ENCODE measurements at regions not wholly inside any gene's neighbourhood (a gene's known extent, or its start where the extent isn't known, plus 50 kb on each side); places are given as distances from the start of the nearest gene placed in this dataset.
A peak's percentile ranks its signal among the peaks of the same experiment; 100 is the strongest.

DNA sequence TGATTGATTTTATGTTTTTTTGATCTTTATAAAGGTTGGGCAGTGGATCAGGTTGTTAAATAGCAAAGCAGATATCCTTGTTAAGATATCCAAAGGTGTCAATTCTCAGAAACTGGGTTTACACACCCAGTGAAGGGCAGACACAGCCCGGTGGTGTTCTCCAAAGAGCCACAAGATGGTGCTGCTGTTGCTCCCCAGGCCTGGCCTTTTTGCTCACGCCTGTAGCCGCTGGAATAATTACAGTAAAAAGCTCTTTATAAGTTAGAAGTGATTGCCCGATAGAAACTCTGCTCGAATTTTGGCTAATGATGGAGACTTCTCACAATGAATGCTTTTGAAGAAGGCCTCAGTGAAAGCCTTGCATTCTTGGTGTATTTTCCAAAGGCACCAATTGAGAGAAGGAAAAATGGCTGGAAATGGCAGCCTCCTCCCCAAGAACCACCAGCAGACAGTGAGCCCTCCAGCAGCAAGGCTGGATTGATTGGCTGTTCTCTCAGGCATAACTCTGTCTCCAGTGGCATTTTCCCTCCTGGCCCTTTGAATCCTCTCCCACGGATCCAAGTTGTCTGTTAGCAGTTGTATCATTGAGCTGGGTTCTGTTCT lies 120.5 kb upstream of the CHD6 start:
- TF ChIP-seq EGR1 (IDR thresholded peaks at IDR 0.05), result no peak
- TF ChIP-seq, protein P1, sequence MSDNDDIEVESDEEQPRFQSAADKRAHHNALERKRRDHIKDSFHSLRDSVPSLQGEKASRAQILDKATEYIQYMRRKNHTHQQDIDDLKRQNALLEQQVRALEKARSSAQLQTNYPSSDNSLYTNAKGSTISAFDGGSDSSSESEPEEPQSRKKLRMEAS (IDR thresholded peaks at IDR 0.05), result no peak
- no peak for TF ChIP-seq NFIC (IDR thresholded peaks at IDR 0.05)
- no peak for TF ChIP-seq CREB1 (IDR thresholded peaks at IDR 0.05; ENCODE audit: low read depth)
- TF ChIP-seq TEAD4 (IDR thresholded peaks at IDR 0.05), result no peak
- TF ChIP-seq RAD21 (IDR thresholded peaks at IDR 0.05; ENCODE audit: low read depth), result peak; percentile 81

DNA sequence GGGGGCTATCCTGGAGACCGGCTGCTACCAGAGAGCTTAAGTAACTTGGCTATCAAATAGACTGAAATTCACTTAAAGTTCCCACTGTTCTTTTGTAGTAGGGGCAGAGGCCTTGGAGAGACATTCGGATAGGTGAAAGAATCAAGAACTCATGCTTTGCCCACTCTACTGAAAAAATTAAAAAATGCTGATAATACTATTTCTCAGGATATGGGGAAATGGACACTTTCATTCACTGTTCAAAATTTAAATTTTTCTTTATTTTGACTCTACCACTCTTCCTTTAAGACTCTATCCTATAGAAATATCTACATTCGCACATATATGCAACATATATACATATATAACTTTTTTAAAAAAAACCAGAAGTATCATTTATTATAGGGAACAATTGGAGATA lies 117.8 kb upstream of the CHD6 start:
- TF ChIP-seq NFIC (IDR thresholded peaks at IDR 0.05) (no peak), ZBTB7A (IDR thresholded peaks at IDR 0.05; ENCODE audit: low read depth) (no peak), TAF1 (IDR thresholded peaks at IDR 0.05; ENCODE audit: low read depth) (no peak), YY1 (IDR thresholded peaks at IDR 0.05; ENCODE audit: low read depth) (no peak), EP300 (IDR thresholded peaks at IDR 0.05; ENCODE audit: borderline replicate concordance) (no peak), TCF12 (IDR thresholded peaks at IDR 0.05; ENCODE audit: low read depth) (no peak), CREB1 (IDR thresholded peaks at IDR 0.05; ENCODE audit: low read depth) (no peak), FOXM1 (IDR thresholded peaks at IDR 0.05; ENCODE audit: borderline replicate concordance, low read depth) (no peak)
- TF ChIP-seq, protein P2, sequence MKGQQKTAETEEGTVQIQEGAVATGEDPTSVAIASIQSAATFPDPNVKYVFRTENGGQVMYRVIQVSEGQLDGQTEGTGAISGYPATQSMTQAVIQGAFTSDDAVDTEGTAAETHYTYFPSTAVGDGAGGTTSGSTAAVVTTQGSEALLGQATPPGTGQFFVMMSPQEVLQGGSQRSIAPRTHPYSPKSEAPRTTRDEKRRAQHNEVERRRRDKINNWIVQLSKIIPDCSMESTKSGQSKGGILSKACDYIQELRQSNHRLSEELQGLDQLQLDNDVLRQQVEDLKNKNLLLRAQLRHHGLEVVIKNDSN (IDR thresholded peaks at IDR 0.05), result no peak

DNA sequence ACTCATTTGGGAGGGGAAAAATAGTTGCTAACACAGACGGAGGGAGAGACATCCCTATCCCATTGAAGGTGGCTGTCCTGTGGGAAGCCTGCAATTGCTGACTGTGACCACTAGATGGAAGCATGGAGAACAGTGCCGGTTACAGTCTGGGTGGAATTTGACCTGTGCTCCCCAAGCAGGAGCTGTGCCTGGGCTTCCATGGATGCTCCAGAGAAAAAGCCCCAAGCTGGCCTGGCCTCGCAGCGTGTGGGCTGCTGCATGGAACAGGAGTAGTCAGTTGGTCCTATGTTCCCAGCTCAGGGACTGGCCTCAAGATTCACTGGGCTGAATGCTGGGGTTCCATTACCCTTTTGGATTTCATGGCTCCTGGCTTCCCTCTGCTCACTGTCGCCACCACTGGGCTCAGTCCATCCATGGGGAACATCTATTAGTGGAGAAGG lies 116.3 kb upstream of the CHD6 start:
- no peak for TF ChIP-seq FOXM1 (IDR thresholded peaks at IDR 0.05; ENCODE audit: borderline replicate concordance, low read depth)
- no peak for TF ChIP-seq NFIC (IDR thresholded peaks at IDR 0.05)
- peak; percentile 40; the same call in 1 of the 2 replicates for TF ChIP-seq RAD21 (IDR thresholded peaks at IDR 0.05; ENCODE audit: low read depth)

DNA sequence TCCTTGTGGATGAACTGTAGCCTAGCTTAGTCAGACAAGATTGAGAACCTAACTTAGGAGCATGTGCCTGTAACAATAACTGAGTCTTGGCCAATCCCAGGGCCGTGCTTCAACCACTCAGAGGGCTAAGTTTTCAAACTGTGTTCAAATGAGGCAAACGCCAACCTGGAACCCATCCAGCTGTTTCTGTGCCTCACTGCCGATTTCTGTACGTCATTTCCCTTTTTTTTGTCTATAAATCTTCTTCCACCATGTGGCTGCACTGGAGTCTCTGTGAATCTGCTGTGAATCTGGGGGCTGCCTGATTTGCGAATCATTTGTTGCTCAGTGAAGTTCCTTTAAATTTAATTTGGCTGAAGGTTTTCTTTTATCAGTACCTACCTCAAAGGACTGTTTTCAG lies 115.0 kb upstream of the CHD6 start:
- TF ChIP-seq, protein P2 (IDR thresholded peaks at IDR 0.05), result no peak
- TF ChIP-seq FOXM1 (IDR thresholded peaks at IDR 0.05; ENCODE audit: borderline replicate concordance, low read depth), result no peak
- no peak for TF ChIP-seq CEBPB (IDR thresholded peaks at IDR 0.05)
- no peak for TF ChIP-seq EGR1 (IDR thresholded peaks at IDR 0.05)
- no peak for TF ChIP-seq TCF12 (IDR thresholded peaks at IDR 0.05; ENCODE audit: low read depth)
- no peak for TF ChIP-seq EP300 (IDR thresholded peaks at IDR 0.05; ENCODE audit: borderline replicate concordance)
- TF ChIP-seq TAF1 (IDR thresholded peaks at IDR 0.05; ENCODE audit: low read depth), result no peak
- no peak for TF ChIP-seq NFIC (IDR thresholded peaks at IDR 0.05)
- TF ChIP-seq, protein P1 (IDR thresholded peaks at IDR 0.05), result no peak
- TF ChIP-seq RAD21 (IDR thresholded peaks at IDR 0.05; ENCODE audit: low read depth), result no peak
- no peak for TF ChIP-seq ZBTB7A (IDR thresholded peaks at IDR 0.05; ENCODE audit: low read depth)
- no peak for TF ChIP-seq CREB1 (IDR thresholded peaks at IDR 0.05; ENCODE audit: low read depth)
- no peak for TF ChIP-seq TEAD4 (IDR thresholded peaks at IDR 0.05)
- TF ChIP-seq YY1 (IDR thresholded peaks at IDR 0.05; ENCODE audit: low read depth), result no peak
- TF ChIP-seq, protein P3, sequence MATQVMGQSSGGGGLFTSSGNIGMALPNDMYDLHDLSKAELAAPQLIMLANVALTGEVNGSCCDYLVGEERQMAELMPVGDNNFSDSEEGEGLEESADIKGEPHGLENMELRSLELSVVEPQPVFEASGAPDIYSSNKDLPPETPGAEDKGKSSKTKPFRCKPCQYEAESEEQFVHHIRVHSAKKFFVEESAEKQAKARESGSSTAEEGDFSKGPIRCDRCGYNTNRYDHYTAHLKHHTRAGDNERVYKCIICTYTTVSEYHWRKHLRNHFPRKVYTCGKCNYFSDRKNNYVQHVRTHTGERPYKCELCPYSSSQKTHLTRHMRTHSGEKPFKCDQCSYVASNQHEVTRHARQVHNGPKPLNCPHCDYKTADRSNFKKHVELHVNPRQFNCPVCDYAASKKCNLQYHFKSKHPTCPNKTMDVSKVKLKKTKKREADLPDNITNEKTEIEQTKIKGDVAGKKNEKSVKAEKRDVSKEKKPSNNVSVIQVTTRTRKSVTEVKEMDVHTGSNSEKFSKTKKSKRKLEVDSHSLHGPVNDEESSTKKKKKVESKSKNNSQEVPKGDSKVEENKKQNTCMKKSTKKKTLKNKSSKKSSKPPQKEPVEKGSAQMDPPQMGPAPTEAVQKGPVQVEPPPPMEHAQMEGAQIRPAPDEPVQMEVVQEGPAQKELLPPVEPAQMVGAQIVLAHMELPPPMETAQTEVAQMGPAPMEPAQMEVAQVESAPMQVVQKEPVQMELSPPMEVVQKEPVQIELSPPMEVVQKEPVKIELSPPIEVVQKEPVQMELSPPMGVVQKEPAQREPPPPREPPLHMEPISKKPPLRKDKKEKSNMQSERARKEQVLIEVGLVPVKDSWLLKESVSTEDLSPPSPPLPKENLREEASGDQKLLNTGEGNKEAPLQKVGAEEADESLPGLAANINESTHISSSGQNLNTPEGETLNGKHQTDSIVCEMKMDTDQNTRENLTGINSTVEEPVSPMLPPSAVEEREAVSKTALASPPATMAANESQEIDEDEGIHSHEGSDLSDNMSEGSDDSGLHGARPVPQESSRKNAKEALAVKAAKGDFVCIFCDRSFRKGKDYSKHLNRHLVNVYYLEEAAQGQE (IDR thresholded peaks at IDR 0.05; ENCODE audit: low read depth), result no peak

DNA sequence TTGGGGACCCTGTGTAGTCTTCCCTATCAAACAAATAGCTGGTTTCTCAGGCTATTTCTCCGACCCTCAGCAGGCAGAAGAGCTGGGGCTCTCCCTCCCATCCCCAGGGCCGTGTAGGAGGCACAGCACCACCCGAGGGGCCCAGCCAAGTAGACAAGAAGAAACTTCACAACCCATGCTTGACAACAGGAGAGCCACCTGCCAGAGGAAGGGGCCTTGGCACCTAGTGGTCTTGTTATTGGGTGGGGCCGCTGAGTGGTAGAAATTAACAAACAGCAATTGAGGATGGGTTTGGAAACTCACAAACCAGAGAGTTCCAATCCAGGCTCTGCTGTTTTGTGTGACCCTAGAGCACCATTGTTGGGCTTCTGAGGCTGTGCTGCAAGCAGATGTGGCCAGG lies 108.5 kb upstream of the CHD6 start:
- TF ChIP-seq, protein P1 (IDR thresholded peaks at IDR 0.05), result no peak
- no peak for TF ChIP-seq FOXM1 (IDR thresholded peaks at IDR 0.05; ENCODE audit: borderline replicate concordance, low read depth)
- TF ChIP-seq NFIC (IDR thresholded peaks at IDR 0.05), result no peak
- no peak for TF ChIP-seq EP300 (IDR thresholded peaks at IDR 0.05; ENCODE audit: borderline replicate concordance)
- no peak for TF ChIP-seq TCF12 (IDR thresholded peaks at IDR 0.05; ENCODE audit: low read depth)
- no peak for TF ChIP-seq CEBPB (IDR thresholded peaks at IDR 0.05)
- TF ChIP-seq, protein P2 (IDR thresholded peaks at IDR 0.05), result no peak
- TF ChIP-seq RAD21 (IDR thresholded peaks at IDR 0.05; ENCODE audit: low read depth), result no peak
- no peak for TF ChIP-seq TEAD4 (IDR thresholded peaks at IDR 0.05)
- TF ChIP-seq, protein P3 (IDR thresholded peaks at IDR 0.05; ENCODE audit: low read depth), result no peak
- no peak for TF ChIP-seq ZBTB7A (IDR thresholded peaks at IDR 0.05; ENCODE audit: low read depth)
